Gastrocnemius medialis (tissue), 4 donors: ENCODE measurements at regions not wholly inside any gene's neighbourhood (a gene's known extent, or its start where the extent isn't known, plus 50 kb on each side); places are given as distances from the start of the nearest gene placed in this dataset.

ENCODE experiments used
- CTCF ChIP-seq, 5 experiments: fragments of 450-650 bp in 3 of 5; fragments of 200-600 bp in 2 of 5; sonication (generic) in 2 of 5; IDR thresholded peaks in 4 of 5; conservative IDR thresholded peaks in 1 of 5; 1 replicate in 4 of 5; 2 replicates in 1 of 5; pipeline ENCODE4 v1.5.1; 2016 to 2019; ENCODE audit warnings: antibody characterized with exemption in 5 of 5, mild to moderate bottlenecking in 3 of 5, moderate library complexity in 3 of 5
- POLR2A ChIP-seq, 2 donors: fragments of 450-650 bp; IDR thresholded peaks; one replicate each; pipeline ENCODE4 v1.6.1; 2017; ENCODE audit warnings: antibody characterized with exemption in 2 of 2, mild to moderate bottlenecking in 2 of 2, moderate library complexity in 2 of 2

DNA sequence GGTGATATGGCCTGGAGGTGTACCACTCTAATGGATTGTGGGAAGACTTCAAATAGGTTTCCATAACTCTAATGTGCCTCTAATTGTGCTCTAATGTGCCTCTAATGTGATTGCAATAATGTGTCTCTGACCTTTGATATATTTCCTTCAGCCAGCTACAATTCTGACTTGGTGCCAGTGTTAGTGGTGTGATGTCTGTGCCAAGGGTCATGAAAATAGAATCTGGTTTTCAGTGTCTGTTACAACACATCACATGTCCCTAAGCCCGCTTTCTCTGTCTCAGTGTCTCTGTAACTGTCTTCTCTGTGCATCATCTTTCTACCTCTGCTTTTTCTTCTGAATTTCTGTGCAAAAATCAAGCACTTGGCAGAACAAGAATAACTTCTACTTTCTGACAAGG is 77.2 kb upstream of the ECI2 start:
- no peak for TF ChIP-seq POLR2A (IDR thresholded peaks at IDR 0.05)
- TF ChIP-seq CTCF (IDR thresholded peaks at IDR 0.05 in 4 of 5, conservative IDR thresholded peaks at IDR 0.05 in 1 of 5), result no peak
